ENCODE measurements at regions not wholly inside any gene's neighbourhood (a gene's known extent, or its start where the extent isn't known, plus 50 kb on each side); places are given as distances from the start of the nearest gene placed in this dataset.

DNA sequence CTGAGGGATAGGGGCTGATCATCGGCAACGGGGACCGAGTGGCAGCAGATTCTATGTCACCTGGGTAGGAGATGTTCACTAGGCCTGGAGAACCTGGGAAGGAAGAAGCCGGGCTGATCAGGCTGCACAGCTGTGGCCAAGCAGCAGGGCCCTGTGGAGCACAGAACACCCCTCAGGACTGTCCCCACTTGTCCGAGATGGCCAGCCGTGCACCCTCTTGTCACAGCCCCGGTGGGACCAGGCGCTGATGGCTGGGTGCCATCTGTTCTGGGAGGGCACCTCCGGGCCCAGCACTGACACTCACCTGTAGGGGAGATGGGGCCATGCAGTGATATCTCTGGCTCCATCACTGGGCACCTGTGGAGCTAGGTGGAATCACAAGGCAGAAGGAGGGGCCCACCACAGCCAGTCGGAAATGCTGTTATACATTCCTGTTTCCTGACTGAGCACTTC, 217.9 kb upstream of the RAB6C start:
- Mint-ChIP-seq H3K9me3 (no peaks in the 10 kb centered on the region), H3K27me3 (ENCODE audit: low read depth) (peaks cover 1% of the 10 kb centered on the region; the same call in 1 of the 2 replicates), H3K4me1 (peaks cover 25% of the 10 kb centered on the region), H3K4me3 (no peak overlapping the region), H3K36me3 (no peaks in the 10 kb centered on the region), H3K27ac (no peak overlapping the region)
- no peak for ATAC-seq
- POLR2A ChIA-PET = no interaction called here
- DNase-seq (ENCODE audit: low spot score) = no peak
- TF ChIP-seq MYBL2 (CRISPR knock-in tag; IDR thresholded peaks at IDR 0.05) = no peak
- TF ChIP-seq SP1 (CRISPR knock-in tag; conservative IDR thresholded peaks at IDR 0.05) = no peak
- no peak for TF ChIP-seq ZNF317 (CRISPR knock-in tag; IDR thresholded peaks at IDR 0.05; ENCODE audit: borderline replicate concordance, low read depth)
- TF ChIP-seq, protein P1, sequence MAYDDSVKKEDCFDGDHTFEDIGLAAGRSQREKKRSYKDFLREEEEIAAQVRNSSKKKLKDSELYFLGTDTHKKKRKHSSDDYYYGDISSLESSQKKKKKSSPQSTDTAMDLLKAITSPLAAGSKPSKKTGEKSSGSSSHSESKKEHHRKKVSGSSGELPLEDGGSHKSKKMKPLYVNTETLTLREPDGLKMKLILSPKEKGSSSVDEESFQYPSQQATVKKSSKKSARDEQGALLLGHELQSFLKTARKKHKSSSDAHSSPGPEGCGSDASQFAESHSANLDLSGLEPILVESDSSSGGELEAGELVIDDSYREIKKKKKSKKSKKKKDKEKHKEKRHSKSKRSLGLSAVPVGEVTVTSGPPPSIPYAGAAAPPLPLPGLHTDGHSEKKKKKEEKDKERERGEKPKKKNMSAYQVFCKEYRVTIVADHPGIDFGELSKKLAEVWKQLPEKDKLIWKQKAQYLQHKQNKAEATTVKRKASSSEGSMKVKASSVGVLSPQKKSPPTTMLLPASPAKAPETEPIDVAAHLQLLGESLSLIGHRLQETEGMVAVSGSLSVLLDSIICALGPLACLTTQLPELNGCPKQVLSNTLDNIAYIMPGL (CRISPR knock-in tag; IDR thresholded peaks at IDR 0.05) = no peak
- TF ChIP-seq, protein P2, sequence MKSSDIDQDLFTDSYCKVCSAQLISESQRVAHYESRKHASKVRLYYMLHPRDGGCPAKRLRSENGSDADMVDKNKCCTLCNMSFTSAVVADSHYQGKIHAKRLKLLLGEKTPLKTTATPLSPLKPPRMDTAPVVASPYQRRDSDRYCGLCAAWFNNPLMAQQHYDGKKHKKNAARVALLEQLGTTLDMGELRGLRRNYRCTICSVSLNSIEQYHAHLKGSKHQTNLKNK (CRISPR knock-in tag; IDR thresholded peaks at IDR 0.05) = no peak
- TF ChIP-seq, protein P3, sequence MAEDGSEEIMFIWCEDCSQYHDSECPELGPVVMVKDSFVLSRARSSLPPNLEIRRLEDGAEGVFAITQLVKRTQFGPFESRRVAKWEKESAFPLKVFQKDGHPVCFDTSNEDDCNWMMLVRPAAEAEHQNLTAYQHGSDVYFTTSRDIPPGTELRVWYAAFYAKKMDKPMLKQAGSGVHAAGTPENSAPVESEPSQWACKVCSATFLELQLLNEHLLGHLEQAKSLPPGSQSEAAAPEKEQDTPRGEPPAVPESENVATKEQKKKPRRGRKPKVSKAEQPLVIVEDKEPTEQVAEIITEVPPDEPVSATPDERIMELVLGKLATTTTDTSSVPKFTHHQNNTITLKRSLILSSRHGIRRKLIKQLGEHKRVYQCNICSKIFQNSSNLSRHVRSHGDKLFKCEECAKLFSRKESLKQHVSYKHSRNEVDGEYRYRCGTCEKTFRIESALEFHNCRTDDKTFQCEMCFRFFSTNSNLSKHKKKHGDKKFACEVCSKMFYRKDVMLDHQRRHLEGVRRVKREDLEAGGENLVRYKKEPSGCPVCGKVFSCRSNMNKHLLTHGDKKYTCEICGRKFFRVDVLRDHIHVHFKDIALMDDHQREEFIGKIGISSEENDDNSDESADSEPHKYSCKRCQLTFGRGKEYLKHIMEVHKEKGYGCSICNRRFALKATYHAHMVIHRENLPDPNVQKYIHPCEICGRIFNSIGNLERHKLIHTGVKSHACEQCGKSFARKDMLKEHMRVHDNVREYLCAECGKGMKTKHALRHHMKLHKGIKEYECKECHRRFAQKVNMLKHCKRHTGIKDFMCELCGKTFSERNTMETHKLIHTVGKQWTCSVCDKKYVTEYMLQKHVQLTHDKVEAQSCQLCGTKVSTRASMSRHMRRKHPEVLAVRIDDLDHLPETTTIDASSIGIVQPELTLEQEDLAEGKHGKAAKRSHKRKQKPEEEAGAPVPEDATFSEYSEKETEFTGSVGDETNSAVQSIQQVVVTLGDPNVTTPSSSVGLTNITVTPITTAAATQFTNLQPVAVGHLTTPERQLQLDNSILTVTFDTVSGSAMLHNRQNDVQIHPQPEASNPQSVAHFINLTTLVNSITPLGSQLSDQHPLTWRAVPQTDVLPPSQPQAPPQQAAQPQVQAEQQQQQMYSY (CRISPR knock-in tag; IDR thresholded peaks at IDR 0.05) = no peak
- TF ChIP-seq NFATC4 (CRISPR knock-in tag; IDR thresholded peaks at IDR 0.05) = no peak
- no peak for TF ChIP-seq SMAD3 (CRISPR knock-in tag; IDR thresholded peaks at IDR 0.05; ENCODE audit: borderline replicate concordance)
- TF ChIP-seq, protein P4, sequence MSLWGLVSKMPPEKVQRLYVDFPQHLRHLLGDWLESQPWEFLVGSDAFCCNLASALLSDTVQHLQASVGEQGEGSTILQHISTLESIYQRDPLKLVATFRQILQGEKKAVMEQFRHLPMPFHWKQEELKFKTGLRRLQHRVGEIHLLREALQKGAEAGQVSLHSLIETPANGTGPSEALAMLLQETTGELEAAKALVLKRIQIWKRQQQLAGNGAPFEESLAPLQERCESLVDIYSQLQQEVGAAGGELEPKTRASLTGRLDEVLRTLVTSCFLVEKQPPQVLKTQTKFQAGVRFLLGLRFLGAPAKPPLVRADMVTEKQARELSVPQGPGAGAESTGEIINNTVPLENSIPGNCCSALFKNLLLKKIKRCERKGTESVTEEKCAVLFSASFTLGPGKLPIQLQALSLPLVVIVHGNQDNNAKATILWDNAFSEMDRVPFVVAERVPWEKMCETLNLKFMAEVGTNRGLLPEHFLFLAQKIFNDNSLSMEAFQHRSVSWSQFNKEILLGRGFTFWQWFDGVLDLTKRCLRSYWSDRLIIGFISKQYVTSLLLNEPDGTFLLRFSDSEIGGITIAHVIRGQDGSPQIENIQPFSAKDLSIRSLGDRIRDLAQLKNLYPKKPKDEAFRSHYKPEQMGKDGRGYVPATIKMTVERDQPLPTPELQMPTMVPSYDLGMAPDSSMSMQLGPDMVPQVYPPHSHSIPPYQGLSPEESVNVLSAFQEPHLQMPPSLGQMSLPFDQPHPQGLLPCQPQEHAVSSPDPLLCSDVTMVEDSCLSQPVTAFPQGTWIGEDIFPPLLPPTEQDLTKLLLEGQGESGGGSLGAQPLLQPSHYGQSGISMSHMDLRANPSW (CRISPR knock-in tag; conservative IDR thresholded peaks at IDR 0.05; ENCODE audit: low read depth) = no peak
- TF ChIP-seq HMGA2 (CRISPR knock-in tag; IDR thresholded peaks at IDR 0.05) = no peak
- no peak for TF ChIP-seq ELF4 (CRISPR knock-in tag; IDR thresholded peaks at IDR 0.05; ENCODE audit: low read depth)
- TF ChIP-seq ZNF232 (CRISPR knock-in tag; IDR thresholded peaks at IDR 0.05) = no peak
- TF ChIP-seq ETV6 (CRISPR knock-in tag; IDR thresholded peaks at IDR 0.05) = no peak
- no peak for TF ChIP-seq FOXP1 (CRISPR knock-in tag; IDR thresholded peaks at IDR 0.05; ENCODE audit: borderline replicate concordance)
- CTCF ChIA-PET = interaction anchor here (1.3 kb wide), 1 partner anchor 162 kb away, joined by 5 read pairs; no protein-coding TSS in a partner anchor

DNA sequence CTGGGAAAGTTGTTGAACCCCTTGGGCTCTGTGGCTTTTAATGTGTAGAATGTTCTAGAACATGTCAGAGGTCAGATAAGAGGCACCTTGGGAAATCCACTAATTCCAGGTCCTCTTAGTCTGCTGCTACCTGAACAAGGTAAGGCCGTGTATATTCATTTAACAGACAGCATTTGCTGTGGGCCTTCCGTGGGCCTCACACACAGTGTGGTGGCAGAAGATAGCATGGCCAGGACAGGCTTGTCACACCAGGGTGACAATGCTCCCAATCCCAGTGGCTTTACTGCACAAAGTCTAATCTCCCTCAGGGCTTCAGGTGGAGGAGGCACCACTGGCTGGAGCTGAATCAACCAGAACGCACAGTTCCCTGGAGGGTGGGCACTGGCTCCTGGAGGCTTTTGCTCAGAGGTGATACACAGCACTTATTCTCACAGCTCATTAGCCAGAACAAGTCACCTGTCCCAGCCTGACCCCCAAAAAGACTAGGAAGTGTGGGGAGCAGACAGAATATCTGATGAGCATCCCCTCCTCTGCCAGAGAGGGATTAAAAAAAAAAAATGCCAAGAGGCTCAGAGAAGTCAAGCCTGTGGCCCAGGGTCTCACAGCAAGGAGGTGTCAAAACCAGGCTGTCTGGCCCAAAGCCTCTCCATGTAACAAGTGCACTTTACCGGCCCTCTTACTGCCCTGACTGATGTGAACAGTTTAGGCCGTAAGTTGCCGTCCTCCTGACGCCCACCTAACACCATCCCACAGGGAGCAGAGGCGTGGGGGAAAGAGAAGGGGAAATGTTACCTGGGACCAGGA, 216.9 kb upstream of the RAB6C start:
- H3K9me3 Mint-ChIP-seq = no peaks in the 10 kb centered on the region
- no peaks in the 10 kb centered on the region for H3K27me3 Mint-ChIP-seq (ENCODE audit: low read depth)
- no peak for DNase-seq (ENCODE audit: low spot score)
- CTCF ChIA-PET = interaction anchor here (1.3 to 2.1 kb wide), 2 partner anchors 65 to 161 kb away, joined by 5 read pairs; no protein-coding TSS in a partner anchor
- no peak for ATAC-seq
- H3K36me3 Mint-ChIP-seq = no peaks in the 10 kb centered on the region
- H3K4me3 Mint-ChIP-seq = no peak overlapping the region
- peaks cover 15% of the 10 kb centered on the region for H3K4me1 Mint-ChIP-seq
- POLR2A ChIA-PET = no interaction called here
- TF ChIP-seq OVOL2 (CRISPR knock-in tag; IDR thresholded peaks at IDR 0.05; ENCODE audit: borderline replicate concordance) (no peak), FOXP1 (CRISPR knock-in tag; IDR thresholded peaks at IDR 0.05; ENCODE audit: borderline replicate concordance) (no peak), NR3C1 (CRISPR knock-in tag; conservative IDR thresholded peaks at IDR 0.05; ENCODE audit: low read depth) (no peak), GRHL2 (CRISPR knock-in tag; IDR thresholded peaks at IDR 0.05; ENCODE audit: insufficient replicate concordance, severe bottlenecking) (no peak), SP1 (CRISPR knock-in tag; conservative IDR thresholded peaks at IDR 0.05) (no peak)
- TF ChIP-seq, protein P5, sequence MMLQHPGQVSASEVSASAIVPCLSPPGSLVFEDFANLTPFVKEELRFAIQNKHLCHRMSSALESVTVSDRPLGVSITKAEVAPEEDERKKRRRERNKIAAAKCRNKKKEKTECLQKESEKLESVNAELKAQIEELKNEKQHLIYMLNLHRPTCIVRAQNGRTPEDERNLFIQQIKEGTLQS (CRISPR knock-in tag; conservative IDR thresholded peaks at IDR 0.05) = no peak
- TF ChIP-seq, protein P6, sequence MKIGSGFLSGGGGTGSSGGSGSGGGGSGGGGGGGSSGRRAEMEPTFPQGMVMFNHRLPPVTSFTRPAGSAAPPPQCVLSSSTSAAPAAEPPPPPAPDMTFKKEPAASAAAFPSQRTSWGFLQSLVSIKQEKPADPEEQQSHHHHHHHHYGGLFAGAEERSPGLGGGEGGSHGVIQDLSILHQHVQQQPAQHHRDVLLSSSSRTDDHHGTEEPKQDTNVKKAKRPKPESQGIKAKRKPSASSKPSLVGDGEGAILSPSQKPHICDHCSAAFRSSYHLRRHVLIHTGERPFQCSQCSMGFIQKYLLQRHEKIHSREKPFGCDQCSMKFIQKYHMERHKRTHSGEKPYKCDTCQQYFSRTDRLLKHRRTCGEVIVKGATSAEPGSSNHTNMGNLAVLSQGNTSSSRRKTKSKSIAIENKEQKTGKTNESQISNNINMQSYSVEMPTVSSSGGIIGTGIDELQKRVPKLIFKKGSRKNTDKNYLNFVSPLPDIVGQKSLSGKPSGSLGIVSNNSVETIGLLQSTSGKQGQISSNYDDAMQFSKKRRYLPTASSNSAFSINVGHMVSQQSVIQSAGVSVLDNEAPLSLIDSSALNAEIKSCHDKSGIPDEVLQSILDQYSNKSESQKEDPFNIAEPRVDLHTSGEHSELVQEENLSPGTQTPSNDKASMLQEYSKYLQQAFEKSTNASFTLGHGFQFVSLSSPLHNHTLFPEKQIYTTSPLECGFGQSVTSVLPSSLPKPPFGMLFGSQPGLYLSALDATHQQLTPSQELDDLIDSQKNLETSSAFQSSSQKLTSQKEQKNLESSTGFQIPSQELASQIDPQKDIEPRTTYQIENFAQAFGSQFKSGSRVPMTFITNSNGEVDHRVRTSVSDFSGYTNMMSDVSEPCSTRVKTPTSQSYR (CRISPR knock-in tag; IDR thresholded peaks at IDR 0.05) = no peak
- no peak overlapping the region for H3K27ac Mint-ChIP-seq
